SIG-M5 treated with dmso at 0.1 percent for 504 hours (cell line): ENCODE measurements at regions not wholly inside any gene's neighbourhood (a gene's known extent, or its start where the extent isn't known, plus 50 kb on each side); places are given as distances from the start of the nearest gene placed in this dataset.
"Not testable (repeated sequence)": the region's sequence is repeated elsewhere in the genome, so short reads cannot be mapped to it uniquely, and the experiment has no call there.

ENCODE experiments used
- DNase-seq: peaks from one replicate; lab custom pipeline; 2025; ENCODE audit not compliant: unreplicated experiment; lab: John Stamatoyannopoulos, UW

DNA sequence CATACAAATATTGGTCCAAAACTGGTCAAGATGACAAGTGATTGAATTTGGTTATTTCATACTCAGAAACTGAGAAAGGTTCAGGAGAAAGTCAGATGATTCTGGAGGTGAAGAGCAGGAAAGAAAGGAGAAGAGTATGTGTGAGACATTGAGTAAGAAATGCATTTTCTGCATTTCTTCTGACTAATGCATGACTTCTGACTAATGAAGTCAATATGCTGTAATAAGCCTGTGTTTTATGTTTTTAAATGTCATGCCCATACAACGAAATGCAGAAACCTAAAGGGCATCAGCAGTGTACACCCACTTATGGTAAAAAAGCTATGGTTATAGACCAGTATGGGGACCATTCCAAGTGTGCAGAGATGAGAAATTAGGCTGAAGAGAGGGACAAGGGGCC is 1227.8 kb upstream of the SORCS1 start:
- DNase-seq, result no peak

GRCh38 chr10:108388706-108389105 is 1224.2 kb upstream of the SORCS1 start:
- no peak for DNase-seq

GRCh38 chr10:108385963-108386362 is 1221.5 kb upstream of the SORCS1 start:
- no peak for DNase-seq

GRCh38 chr10:108384378-108384777 is 1219.9 kb upstream of the SORCS1 start:
- DNase-seq, result no peak

DNA sequence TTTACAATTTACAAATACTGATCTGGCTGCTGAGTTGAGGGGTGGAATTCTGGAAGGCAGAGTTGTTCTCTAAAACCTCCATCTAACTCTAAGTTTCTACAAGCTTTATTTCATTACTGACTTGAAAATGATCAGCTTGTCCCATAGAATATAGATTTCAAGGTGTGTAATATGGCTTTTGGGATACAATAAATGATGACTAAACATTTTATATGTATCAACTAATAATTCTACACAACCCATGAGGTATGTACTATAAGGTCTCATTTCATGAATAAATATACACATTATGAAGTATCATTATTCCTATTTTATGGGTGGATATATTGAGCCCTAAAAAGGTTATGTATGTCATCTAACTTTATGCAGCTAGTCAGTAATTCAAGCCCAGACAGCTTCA is 1214.3 kb upstream of the SORCS1 start:
- DNase-seq, result no peak

- no peak for DNase-seq
These were observed 1211.2 kb upstream of the SORCS1 start for GRCh38 chr10:108375691-108376090.

DNA sequence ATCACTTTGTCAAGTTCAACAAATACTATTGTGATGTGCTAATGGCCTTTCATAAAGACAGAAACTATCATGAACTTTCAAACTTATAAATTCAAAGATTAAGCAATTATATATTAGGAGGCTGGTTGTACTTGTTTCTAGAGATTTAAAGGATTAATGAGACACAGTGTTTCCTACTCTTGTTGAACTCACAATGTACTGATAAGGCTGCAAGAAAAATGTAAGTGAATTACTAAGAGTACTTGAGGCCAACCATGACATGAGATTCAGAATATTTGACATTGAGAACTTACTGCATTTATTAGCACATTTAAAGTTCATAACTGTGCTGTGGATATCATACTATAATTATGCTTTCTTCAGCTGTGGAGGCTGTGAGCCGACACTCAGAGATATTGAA is 1210.5 kb upstream of the SORCS1 start:
- DNase-seq, result no peak

DNA sequence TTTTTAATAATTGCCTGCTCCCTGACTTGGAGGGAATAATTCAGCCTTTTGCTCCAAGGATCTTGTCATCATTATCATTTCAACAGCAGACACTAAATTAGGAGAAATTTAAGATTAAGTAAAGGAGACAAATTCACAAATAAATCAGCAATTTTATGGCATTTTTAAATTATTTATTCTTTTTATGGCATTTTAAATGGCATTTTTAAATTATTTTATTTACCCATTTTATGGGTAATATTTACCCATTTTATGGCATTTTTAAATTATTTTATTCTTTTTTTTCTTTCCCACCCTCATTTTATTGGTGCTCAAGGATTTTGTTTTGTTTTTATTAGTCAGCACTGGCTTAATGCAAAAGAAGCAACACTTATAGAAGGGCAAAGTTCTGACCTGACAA is 1201.0 kb upstream of the SORCS1 start:
- DNase-seq, result no peak

DNA sequence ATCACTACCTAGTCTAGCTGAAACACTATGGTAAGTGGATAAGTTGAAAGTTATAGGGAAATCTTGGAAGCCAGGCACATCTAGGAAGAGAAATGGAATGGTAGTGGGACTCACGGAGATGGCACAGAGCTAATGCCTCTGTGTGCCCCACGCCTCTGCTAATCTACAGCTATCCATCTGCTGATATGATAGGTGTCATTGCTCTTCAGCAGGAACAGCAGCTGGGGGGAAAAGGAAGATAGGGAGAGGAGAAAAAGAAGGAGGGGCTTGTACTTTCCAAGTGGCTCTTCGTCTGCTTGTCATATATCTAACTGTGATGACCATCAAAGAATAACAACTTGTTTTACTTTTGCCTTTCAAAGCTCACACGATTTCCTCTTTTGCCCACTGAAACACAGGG is 1199.1 kb upstream of the SORCS1 start:
- no peak for DNase-seq

DNA sequence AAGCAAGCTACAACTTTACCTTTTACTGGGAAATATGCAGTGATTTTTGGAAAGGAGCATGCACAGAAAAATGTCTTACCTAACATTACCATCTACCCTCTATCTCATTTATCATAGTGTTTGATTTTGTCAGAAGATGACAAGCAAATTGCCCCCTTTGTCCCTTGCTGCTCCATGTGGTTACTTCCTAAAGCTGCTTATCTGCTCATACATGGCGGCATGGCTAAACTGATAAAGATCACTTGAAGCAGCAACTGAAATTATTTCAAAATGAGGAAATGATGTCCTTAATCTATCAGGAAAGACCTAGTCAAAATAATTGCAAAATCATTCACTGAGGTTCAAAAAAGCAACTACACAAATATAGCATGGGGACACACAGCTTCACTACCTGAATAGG is 1198.5 kb upstream of the SORCS1 start:
- DNase-seq, result no peak

GRCh38 chr10:108362296-108362695 is 1197.8 kb upstream of the SORCS1 start:
- no peak for DNase-seq

GRCh38 chr10:108360187-108360586 is 1195.7 kb upstream of the SORCS1 start:
- DNase-seq, result no peak

GRCh38 chr10:108358912-108359311 is 1194.4 kb upstream of the SORCS1 start:
- DNase-seq, result no peak

- DNase-seq, result no peak
These were observed 1188.3 kb upstream of the SORCS1 start for GRCh38 chr10:108352771-108353170.

- no peak for DNase-seq
These were observed 1183.7 kb upstream of the SORCS1 start for GRCh38 chr10:108348215-108348614.

- DNase-seq, result no peak
These were observed 1181.6 kb upstream of the SORCS1 start for GRCh38 chr10:108346066-108346465.

DNA sequence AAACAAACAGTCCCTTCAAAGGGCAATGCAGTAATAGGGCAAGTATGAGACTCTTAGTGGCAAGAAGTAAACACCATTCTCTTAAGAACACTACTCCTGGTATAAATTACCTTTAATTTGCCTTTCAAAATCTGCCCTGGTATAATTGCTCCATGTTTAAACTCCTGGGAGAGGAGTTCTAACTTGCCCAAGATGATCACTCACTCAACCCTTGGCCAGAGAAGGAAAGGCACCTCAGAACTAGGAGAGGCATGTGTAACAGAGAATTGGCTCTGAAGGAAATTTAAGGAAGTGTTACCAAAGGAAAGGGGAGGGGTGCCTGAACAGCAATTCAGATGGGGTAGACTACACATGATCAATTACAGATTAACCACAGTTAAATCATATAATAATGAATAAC is 1173.6 kb upstream of the SORCS1 start:
- DNase-seq, result no peak

- no peak for DNase-seq
These were observed 1172.3 kb upstream of the SORCS1 start for GRCh38 chr10:108336836-108337235.

DNA sequence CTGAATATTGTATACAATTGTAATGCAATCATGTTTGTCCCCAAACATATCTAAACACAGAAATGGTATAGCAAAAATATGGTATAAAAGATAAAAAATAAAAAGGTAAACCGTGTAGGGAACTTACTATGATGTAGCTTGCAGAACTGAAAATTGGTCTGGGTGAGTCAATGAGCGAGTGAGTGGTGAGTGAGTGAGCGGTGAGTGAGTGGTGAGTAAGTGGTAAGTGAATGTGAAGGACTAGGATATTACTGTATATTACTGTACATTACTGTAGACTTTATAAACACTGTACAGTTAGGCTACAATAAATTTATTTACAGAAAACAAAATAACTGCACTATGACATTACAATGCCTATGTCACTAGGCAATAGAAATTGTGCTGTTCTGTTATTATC is 1163.2 kb upstream of the SORCS1 start:
- no peak for DNase-seq

DNA sequence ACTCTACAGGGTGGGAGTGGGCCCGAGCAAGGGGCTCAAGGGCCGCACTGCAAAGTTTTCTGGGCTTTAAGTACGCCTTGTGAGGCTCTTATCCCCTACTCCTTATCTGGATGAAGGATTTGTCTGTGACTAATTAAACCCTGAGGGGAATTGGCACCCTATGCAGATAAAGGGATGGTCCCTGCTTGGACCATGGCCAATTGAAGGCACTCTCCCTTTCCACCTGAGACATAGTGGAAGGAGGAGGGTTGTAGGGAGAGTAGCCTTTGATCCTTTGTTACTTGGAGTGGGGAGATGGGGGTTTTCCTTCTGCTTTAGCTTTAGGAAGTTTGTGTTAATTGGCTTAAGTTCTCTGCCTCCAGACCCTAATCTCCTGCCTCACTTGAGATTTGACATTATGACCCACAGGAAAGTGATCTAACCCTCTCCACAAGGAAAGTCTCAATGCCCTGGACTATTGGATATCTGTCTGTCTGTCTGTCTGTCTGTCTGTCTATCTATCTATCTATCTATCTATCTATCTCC is 1158.8 kb upstream of the SORCS1 start:
- DNase-seq, result no peak

DNA sequence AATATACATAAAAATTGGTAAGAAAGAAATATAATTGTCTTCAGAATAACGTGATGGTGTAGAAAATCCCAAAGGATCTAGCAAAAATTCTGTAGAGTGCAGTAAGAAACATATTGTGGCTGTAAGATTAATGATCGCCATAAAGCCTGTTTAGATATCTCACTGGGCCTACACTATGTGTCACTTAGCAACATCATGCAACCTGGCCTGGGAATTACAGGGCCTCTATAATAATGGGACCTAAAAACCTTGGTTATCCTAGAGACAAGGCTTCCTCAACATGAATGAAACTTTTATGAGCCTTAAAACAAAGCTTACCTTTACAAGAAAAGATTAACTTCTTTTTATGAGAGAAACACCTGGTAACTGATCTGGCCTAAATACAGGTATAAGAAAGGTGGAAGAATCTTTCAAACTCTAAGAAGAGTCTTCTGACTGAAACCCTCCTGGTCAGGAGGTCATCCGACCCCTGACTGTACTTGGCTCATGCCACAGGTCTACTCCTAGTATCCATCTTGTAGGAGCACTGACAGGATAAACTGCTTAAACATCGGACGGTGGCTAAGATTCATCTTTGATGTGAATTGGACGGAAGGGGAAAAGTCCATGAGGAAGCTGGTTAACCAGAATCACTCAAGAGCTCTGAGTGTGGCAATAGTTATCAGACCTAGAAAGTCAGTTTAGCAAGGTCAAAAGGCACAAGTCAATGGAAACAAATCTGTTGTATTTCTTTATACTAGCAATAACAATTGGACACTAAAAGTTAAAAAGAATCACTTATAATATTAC is 1155.1 kb upstream of the SORCS1 start:
- DNase-seq, result no peak

GRCh38 chr10:108315636-108316035 is 1151.1 kb upstream of the SORCS1 start:
- not testable (repeated sequence) for DNase-seq

DNA sequence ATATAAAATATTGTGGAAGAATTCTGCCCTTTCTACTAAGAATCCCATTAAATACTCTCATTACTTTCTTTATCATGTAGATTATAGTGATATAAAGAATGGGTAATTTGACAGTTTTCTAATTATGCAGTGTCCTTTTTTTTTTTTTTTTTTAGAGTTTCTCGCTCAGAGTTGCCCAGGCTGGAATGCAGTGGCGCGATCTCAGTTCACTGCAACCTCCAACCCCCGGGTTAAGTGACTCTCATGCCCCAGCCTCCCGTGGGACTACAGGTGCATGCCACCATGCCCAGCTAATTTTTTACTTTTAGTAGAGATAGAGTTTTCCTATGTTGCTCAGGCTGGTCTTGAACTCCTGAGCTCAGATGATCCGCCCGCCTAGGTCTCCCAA is 1143.4 kb upstream of the SORCS1 start:
- no peak for DNase-seq
